ENCODE measurements at regions not wholly inside any gene's neighbourhood (a gene's known extent, or its start where the extent isn't known, plus 50 kb on each side); places are given as distances from the start of the nearest gene placed in this dataset.

DNA sequence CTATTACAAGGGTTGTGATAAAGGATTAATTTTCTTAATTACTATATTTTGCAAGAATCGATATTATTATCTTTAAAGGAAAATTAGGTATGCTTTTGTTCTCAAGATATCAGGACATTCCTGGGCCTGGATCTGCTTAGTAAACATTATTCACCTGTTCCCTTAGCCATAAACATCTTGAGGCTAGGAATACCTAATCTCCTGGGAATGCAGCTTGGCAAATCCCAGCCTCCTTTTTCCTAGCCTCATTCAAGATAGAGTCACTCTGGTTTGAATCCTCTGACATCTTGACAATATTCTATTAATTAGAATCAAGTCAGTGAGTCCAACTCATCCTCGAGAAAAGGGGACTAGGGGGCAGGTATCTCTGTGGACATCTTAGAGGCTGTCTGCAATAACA lies 327.1 kb downstream of the STIM2 start:
- DNase-seq: no peak

DNA sequence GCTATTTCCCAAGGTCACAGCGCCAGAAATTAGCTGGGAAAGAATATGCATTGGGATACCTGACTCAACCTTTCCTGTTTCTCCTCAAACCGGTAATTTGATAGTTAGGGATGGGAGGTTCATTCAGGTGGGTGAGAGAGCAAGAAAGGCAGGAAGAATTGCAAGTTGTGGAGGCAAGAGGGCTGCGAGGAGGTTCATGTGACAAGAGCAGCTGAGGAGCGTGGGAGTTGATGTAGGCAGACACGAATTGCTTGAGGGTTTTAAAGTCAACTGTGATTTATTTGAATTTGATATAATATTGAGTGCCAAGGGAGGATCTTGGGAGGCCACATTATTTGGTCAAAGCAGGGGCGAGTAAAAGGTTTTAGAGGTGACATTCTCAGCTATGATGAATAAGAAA lies 329.0 kb downstream of the STIM2 start:
- no peak for DNase-seq

DNA sequence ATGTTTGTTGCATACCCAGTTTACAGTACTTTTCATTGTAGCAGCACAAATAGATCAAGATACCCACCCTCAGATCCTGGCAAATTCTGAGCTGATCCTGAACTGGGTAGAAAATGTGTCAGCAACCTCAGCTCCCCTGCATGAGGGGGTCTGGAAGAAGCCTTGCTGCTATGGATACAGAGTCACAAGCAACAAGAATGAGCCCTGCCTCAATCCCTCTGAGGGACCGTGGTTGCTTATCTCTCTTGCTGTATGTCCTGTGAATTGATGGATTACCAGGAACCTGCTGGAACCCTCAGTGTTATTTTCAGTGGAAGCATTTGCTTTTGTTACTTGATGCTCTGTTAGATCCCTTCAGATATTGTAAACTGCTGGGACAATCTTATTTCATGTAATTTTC lies 331.0 kb downstream of the STIM2 start:
- no peak for DNase-seq

DNA sequence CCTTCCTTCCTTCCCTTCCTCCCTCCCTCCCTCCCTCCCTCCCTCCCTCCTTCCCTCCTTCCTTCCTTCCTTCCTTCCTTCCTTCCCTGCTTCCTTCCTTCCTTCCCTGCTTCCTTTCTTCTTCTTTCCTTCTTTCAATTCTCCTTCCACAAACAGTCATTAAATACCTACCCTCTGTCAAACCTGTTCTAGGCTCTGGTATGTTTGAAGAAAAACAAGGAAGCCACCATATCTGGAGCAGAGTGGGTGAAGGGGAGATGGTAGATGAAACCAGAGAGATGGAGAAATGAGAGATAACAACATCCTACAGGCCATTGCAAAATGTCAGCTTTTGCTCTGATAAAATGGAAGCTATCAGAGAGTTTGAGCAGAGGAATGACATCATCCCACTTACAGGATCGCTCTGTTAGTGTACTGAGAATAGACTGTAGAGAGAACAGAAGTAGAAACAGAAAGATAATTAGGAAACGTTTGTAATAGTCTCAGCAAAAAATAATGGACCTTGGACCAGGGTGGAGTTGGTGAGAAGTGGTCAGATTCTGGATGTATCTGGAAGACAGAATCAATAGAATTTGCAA lies 334.0 kb downstream of the STIM2 start:
- DNase-seq: no peak

DNA sequence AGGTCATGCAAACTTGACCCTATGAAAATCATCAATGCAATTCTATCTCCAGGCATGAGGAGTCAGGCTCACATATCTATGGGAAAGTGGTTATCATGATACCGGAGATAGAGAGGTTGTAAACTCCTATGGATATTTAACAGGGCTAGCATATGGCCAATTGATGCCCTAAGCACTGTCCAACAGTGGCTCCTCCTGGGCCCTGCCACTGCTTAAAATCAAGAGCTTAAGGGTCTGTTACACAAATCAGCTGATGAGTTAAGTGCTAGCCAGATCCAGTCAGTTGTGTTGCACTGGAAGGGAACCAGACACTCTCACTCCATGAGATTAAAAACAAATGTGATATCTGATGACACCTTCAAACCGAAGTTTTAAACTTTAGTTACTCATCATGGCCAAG lies 337.6 kb downstream of the STIM2 start:
- DNase-seq: no peak

DNA sequence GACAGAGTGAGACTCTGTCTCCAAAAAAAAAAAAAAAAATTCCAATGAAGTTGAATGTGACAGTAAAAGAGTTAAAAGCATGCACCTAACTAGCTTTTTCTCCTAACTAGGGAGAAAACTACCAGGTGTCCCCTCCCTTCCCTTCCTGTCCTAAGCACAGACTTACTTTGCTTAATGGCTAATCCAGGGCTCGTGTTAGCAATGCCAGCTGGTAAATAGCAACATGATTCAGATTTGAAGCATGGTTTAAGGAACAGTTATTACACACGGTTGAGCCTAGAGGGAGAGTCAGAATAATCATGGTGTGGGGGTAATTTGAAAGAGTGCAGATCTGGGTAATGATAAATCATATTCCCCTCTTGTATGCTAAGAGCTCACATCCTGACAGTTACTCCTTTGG lies 338.3 kb downstream of the STIM2 start:
- no peak for DNase-seq

DNA sequence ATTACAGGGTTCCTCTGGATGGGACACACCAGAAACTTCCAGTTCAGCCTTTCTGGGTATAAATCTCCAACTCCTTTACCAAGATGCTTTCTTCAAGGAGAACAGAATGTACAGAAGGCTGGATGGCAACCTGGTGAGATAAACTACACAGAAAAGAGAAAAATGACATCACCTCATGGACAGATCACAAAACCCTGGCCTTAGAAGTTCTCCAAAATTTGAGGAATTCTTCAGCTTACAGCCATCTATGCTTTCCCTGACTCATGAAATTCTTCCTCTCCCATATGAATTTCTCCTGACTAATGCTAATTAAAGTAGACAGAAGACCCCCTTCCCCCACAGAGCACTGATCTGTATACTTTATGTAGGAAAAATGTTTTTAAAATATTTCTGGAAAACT lies 345.4 kb downstream of the STIM2 start:
- no peak for DNase-seq

DNA sequence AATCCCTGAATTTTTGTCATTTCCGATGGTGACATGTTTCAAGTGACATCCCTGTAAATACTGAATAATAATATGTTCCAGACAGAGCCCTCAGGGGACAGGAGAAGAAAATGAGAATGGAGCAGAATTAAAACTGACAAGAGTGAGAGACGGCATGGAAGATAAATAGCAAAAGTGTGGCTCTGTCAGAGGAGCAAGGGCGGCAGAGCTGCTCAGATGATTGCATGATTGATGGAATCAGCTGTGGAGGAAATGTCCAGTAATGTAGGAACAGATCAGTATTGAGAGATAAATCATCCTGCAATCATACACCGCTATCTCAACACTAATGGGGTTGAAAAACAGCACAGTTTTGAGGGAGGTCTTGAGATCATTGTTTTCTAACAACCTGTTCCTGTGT lies 350.3 kb downstream of the STIM2 start:
- DNase-seq: no peak

DNA sequence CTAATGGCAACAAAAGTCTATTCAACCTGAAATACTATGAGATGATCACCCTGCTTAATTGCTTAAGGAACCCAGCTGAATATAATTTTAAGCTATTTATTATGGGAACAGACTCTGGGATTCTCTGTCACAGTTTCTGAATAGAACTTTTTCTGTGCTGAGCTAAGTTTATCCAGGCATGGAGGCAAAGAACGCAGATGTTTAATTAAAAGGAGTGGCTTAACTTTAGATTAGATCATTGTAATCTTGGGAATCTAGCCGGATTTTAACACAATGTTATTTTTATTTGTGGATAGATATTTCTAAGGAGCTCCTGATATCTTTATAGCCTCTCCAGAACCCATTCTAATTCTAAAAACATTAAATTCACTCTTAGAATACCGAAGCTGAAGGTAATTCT lies 353.4 kb downstream of the STIM2 start:
- DNase-seq: no peak

DNA sequence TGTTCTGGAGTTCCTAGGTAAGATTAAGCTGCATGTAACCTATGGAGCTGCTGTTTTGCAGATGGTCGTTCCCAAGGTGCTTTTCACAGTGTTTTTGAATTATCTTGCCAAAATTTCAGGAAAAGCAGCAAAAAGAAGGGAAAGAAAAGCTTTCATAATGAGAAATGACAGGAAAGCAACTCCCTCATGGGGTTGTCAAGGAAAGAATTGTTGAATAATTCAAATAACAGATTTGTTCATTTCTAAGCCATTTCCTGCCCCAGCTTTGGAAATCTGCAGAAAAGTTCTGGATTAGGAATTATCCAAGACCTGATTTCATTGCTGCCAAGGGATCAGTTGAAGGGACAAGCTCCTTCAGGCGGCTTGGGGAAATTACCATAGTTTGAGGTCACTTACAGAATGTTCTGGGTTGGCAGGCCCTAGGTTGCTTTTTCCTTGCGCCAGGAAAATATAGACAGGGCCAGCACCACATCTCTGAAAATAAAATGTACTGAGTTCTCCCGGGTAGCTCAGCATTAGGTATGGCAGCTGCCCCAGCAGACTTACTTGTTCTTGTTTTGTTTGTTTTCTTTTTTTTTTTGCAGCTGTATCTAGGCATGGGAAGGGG lies 354.7 kb downstream of the STIM2 start:
- DNase-seq: no peak

DNA sequence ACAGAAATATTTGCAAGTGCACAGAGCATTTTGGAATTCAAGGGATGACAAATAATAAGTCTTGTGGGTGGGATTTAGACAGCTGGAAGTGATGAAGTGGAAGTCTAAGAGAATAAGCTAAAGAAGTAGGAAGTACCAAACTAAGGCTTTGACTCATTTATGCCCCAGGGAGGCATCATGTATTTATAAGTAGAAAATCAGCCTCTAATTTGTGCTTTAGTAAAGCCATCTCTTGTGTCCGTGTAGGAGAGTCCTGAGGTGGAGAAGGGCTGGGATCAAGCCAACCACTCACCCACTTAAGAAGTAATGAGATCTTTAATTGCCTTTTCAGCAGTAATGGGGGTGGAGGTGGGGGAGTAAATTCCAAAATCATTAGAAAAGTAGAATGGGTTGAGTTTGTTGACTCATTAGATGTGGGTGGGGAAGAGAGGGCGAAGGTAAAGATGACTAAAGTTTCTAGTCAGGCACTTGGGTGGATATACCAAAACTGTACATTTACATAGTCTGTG lies 356.7 kb downstream of the STIM2 start:
- no peak for DNase-seq

DNA sequence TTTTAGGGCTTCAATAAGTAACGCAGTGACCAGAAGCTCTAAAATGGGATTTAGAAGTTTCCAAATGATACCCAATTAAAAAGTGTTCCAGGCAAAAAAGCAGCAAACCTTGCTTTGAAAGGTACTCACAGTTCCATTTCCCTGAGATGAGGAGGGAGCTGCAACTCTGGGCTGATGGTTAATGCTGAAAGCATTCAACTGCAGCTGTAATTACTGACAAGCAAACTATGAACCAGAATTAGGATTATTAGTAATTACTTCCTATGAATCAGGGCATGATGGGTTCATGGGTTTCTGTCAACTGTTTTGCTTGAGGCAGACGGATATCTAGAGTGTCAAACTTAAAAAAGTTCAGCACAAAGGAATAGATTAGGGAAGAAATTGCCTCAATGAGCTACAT lies 357.4 kb downstream of the STIM2 start:
- no peak for DNase-seq

DNA sequence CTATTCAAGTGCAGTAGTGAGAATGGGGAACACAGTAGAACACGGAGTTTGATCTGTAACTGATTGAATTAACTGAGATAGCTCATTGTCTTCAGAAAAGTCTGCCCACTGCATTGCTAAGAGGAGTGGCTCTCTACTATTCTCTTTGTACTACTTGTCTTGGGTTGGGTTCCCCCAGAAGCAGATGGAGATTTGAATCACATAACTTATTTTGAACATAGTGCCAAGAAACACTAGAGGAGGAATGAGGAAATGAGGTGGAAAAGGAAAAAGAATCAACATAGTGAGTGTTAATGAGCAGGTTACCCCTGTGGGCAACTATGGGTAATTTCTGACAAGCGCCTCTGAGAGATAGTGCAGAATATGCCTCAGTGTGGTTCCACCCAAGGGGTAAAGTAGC lies 362.7 kb downstream of the STIM2 start:
- DNase-seq: no peak

DNA sequence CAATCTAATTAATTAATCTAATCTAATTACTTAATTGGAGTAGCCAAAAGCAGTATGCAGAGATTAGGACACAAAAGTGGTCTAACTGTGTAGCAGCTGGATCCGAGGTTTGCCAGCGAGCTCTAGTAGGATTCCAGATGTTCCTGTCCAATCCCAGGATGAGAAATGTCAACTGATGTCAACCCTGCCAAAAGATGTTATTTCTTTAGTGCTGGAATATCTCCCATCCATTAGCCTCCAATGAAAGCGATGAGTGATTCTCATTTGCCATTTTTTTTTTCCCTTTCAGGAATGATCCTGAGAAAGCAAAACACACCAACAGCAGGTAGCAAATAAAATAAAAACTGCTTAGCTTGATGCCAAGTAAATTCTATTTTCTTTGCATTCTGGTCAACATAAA lies 372.9 kb downstream of the STIM2 start:
- no peak for DNase-seq

DNA sequence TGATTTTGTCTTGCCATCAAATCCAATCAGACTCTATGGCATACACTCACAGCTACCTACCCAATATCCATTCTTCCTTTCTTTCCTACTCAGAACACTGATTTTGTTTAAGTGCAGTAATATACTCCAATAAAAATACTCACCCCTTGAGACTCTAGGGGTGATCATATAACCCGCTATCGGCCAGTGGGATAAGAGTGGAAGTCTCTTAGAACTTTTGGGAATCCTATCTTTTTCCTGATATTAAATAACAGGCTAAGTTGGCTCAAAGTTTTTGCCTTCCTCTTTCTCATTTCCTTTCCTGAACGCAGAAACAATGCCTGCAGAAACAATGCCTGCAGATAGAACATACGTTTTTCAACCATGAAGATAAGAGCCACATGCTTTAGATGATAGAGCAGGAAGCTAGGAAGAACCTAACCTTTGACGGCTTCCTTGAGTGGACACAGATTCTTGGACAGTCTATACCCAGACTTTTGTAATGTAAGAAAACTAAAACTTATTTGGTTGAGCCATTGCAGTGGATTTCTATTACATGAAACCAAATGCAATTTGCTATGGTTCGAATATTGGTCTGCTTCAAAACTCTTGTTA lies 373.8 kb downstream of the STIM2 start:
- no peak for DNase-seq

DNA sequence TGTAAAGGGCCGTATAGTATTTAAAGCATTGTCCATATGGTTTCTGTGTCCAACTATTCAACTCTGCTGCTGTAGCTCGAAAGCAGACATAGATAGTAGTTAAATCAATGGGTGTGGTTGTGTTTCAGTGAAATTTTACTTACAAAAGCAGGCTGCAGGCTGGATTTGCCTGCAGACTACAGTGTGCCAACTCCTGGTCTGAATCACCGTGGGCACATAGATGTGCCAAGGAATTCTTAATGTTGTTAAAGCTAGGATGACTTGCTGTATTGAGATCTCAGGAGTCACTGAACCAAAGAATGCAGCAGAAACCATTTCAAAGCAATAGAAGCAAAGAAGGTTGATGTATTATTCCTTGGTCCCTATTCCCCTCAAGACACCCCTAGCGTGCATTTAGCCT lies 379.0 kb downstream of the STIM2 start:
- no peak for DNase-seq

DNA sequence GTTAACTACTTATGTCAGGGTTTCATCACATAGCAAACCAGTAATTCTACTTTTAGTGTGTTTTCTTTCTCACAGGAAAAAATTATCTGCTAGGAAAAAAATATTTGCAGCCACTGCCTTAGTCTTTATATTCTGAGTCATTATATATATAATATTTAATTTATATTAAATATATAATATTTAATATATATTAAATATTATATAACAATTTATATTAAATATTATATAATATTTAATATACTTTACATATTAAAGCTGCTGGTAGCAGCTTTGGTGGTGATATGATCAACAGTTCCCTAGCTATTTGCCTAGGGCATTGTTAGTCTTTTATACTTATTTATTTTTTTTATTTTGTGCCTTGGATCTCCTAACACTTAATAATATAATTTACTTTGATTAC lies 381.6 kb downstream of the STIM2 start:
- no peak for DNase-seq

DNA sequence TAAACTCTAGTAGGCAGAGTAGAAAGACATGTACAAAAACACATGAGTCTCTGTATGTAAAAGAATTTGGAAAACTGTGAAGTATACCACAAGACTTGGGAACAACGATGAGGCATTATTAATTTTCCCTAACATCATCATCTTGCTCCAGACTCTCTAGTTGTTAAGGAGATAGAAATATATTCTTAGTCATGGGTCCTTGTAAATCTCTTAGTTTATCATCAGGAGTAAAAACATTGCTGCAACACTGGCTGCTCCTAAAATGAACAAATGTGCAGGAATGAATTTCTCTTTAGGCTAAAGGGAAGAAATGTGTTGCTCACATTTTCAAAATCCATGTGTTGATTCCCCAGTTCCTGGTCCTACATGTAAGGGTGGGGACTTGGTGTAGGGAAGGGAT lies 384.6 kb downstream of the STIM2 start:
- DNase-seq: no peak

DNA sequence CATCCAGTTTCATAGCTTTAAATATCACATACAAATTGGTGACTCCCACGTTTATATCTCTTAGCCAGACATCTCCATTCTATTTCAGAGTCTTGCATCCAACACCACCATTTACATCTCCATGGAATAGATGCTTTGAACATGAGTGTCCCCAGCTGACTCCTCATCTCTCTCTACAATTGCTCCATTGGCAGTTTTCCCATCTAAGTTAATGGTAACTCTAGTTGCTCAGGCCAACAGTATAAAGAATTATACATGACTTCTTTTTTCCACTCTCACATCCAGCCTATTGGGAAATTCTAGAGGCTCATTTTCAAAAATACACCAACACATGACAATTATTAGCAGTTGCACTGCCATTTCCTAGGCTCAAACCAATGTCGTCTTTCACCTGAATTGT lies 388.2 kb downstream of the STIM2 start:
- no peak for DNase-seq

DNA sequence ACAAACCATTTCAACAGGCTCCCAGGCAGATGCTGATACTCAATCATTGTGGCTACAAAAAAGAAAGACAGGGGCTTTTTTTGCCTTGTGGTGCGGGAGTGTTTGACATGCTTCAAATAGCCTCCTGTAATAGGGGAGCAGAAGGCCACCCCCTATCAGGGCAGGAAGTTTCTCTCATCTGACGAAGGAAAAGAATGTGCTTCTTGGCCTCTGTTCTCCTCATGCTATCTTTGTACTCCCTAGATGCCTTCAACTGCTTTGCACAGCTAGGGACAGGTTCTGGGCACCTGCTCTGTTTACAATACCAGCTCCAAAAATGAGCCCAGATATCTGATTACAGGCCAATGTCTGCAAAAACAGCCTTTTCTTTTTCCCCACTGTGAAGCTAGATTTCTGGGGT lies 391.1 kb downstream of the STIM2 start:
- no peak for DNase-seq

DNA sequence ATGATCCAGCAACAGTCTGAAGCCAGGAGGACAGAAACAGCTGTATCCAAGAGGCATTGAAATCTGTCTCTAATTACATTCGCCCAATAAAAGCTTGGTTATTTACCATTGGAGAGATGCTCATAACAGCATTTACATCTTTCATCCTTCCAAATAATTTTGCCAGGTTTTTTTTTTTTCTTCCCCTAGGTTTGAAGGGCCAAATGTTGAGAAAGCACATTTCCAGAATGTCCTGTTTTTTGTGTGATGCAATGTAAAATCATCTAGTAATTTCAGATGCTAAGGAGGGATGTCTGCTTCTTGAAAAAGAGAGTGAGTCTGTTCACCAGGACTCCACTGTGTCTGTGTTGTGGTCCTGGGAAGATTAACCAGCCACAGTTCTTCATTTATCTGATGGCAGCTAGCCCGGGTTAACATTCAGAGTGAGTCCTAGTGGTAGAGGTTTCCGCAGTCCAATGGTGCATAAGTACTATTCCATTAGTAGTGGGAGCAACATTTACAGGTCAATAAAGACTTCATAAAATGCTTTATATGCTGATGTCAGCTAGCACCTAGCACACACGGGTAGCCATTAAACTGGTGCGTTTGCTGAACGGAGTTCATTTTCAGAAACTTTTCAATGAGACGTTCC lies 406.8 kb downstream of the STIM2 start:
- DNase-seq: no peak

DNA sequence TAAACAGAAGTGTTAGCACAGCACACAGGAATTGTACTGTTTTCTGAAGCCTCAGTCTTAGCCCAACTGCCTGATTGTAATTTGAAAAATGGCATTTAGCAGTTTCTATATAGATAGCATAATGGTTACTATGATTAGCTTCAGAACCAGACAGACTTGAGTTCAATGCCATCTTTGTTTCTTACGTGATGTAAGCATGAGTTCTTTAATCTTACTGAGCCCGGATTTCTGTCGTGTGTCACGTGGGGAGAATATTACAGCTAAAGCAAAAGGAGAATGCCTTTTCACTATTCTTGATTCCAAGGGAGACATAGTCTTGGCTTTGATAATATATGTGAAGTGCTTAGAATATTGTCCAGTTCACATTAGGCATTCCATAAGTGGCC lies 407.3 kb downstream of the STIM2 start:
- DNase-seq: no peak

DNA sequence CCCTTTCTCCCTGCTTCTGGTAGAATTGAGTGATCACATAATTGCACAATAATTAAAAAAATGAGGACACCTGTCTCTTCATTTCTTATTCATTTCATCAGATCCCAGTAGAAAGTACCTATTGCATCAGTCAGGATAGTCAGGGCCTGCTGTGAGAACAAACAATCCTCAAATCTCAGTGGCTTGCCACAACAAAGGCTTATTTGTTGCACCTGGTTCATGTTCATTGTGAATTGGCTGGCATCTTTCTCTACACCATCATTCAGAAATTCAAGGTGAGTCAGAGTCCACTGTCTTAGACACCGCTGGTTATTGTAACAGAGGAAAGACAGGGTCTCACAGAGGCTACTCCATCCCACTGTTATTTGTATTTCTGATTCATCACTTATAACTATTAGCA lies 409.8 kb downstream of the STIM2 start:
- no peak for DNase-seq

DNA sequence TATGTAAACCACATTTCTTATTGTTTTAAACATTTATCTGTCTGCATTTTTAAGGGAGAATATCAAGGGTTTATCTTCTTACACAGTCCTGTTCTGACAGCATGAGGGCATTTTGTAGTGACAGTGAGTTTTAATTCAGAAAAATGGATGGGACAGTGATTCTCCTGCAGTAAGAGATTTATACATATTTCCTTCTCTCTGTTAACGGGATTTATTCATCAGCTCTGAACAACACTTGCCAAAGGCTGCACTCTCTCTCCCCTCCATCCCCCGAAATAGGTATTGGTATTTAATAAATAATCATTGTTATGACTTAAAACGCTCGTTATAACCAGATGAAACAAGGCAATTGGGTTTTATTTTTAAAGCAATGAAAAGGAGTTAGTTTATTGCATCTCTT lies 410.9 kb downstream of the STIM2 start:
- no peak for DNase-seq

DNA sequence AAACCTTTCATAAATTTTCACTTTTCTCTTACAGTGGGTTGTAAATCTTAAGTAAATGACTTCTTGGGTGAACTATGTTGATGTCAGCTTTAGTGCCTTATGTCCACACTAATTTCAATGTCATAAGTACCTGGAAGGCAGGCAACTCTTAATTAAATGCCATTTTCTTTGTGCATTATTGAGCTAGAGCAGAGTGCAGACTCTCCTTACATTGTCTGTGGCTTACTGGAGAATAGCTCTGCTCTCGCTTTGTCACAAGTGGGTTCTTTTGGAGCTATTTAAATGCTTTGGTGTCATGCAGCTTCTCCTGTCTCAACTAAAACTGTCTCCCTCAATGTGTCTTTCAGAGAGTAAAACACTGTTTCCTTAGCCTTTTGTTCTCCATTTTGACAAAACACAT lies 411.6 kb downstream of the STIM2 start:
- DNase-seq: no peak
